GM12872 (cell line): ENCODE measurements at regions not wholly inside any gene's neighbourhood (a gene's known extent, or its start where the extent isn't known, plus 50 kb on each side); places are given as distances from the start of the nearest gene placed in this dataset.

Experiments
- CTCF ChIP-seq: IDR thresholded peaks from 3 replicates; pipeline ENCODE4 v1.5.1; 2011; ENCODE audit warnings: low read depth, mild to moderate bottlenecking, low read length, moderate library complexity; ENCODE audit not compliant: insufficient read depth

DNA sequence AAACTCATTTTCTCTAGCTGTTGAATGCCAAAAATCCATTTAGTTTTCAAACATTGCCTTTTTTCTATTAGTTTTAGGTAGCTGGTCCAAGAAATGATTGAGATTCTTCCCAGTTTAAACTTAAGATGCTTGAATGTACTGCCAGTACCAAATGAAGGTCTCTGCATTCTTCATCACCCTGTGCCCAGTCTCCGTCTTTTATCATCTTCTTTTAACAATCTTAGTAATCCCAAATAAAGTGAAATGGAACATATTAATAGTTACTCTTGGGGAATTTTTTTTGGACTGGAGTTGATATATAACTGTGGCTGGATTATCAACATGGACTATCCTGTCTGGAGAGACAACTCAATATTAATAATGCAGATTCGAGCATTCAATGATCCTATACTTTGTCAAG is 54.1 kb upstream of the PCED1B start:
- TF ChIP-seq CTCF: no peak

DNA sequence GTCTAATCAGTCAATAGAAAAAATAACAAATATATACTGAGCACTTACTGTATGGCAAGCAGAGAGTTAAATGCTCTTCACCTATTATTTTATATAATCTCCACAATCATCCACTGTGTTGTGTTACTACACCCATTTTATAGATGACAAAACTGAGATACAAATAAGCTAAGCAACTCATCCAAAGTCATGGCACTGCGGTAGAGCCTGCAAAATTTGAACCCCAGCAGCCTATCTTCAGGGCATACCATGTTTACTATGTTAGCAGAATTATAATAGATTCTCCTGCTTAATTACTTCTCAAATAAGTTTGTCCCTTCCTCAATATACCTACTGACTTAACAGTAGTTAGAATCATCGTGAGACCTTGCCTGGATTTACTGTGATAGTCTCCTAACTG is 53.6 kb upstream of the PCED1B start:
- TF ChIP-seq CTCF: no peak

- no peak for TF ChIP-seq CTCF
Measured at GRCh38 chr12:47026291-47026690, 53.1 kb upstream of the PCED1B start.
